B cell (primary cell): ENCODE measurements at regions not wholly inside any gene's neighbourhood (a gene's known extent, or its start where the extent isn't known, plus 50 kb on each side); places are given as distances from the start of the nearest gene placed in this dataset.

Source experiments
- ATAC-seq: fragments of 200-7000 bp; cut with Tn5 transposase; one replicate; pipeline ENCODE4 v1.10.0; 2021; ENCODE audit warnings: low read depth, mild to moderate bottlenecking, moderate number of reproducible peaks, moderate library complexity
- CTCF ChIA-PET: fragments of 350-600 bp; sonication (Branson Sonifier 250); formaldehyde crosslinking; loops from one replicate; lab custom pipeline; 2021; ENCODE audit warnings: antibody characterized with exemption, inconsistent platforms; lab: Charles Lee
- POLR2A ChIA-PET: fragments of 350-600 bp; sonication (Branson Sonifier 250); formaldehyde crosslinking; loops from one replicate; lab custom pipeline; 2021; ENCODE audit warnings: antibody characterized with exemption; lab: Charles Lee
- DNase-seq: peaks from one replicate; pipeline ENCODE4 v3.0.0; 2013
- H2AFZ ChIP-seq: 2 replicates; pipeline ENCODE4 v1.6.1; 2012; ENCODE audit warnings: mild to moderate bottlenecking, low read depth, low read length; ENCODE audit not compliant: insufficient read depth, poor library complexity, severe bottlenecking
- H3K27ac ChIP-seq, 2 donors: 1 replicate in 1 of 2; 2 replicates in 1 of 2; pipeline ENCODE4 v1.5.1; 2012 to 2013; ENCODE audit warnings: low read length in 2 of 2, mild to moderate bottlenecking in 2 of 2, moderate library complexity in 1 of 2
- H3K27me3 ChIP-seq, 4 experiments: fragments of 200-600 bp in 1 of 4; sonication (generic) in 1 of 4; replicated peaks in 1 of 4; 1 replicate in 2 of 4; 2 replicates in 2 of 4; pipeline versions ENCODE4 v1.6.1 to v1.7.0; 2013 to 2016; ENCODE audit warnings: low read length in 3 of 4, mild to moderate bottlenecking in 2 of 4, mixed read lengths in 1 of 4, moderate library complexity in 1 of 4; ENCODE audit not compliant: insufficient read depth in 4 of 4, control insufficient read depth in 3 of 4; ENCODE audit errors: control extremely low read depth in 1 of 4
- H3K36me3 ChIP-seq, 2 experiments: replicated peaks in 1 of 2; 1 replicate in 1 of 2; 2 replicates in 1 of 2; pipeline versions ENCODE4 v1.6.1 to v1.7.1; 2013; ENCODE audit warnings: low read length in 1 of 2; ENCODE audit not compliant: insufficient read depth in 2 of 2, control insufficient read depth in 1 of 2; ENCODE audit errors: control extremely low read depth in 1 of 2, extremely low read depth in 1 of 2
- H3K4me1 ChIP-seq, 2 donors: fragments of 200-600 bp in 1 of 2; sonication (generic) in 1 of 2; 1 replicate in 1 of 2; 2 replicates in 1 of 2; pipeline versions ENCODE4 v1.5.1 to v1.6.1; 2013 to 2017; ENCODE audit warnings: low read length in 2 of 2; ENCODE audit not compliant: control insufficient read depth in 2 of 2, insufficient read depth in 2 of 2
- H3K4me2 ChIP-seq: replicated peaks from 2 replicates; pipeline ENCODE3; 2012; ENCODE audit warnings: mild to moderate bottlenecking, low read depth, low read length; ENCODE audit not compliant: poor library complexity, severe bottlenecking
- H3K4me3 ChIP-seq, 5 experiments: fragments of 200-600 bp in 1 of 5; sonication (generic) in 1 of 5; 1 replicate in 3 of 5; 2 replicates in 2 of 5; pipeline versions ENCODE4 v1.5.1 to v1.7.0; 2011 to 2016; ENCODE audit warnings: low read length in 4 of 5, mild to moderate bottlenecking in 4 of 5, low read depth in 2 of 5, control low read depth in 1 of 5, moderate library complexity in 1 of 5; ENCODE audit not compliant: insufficient read depth in 1 of 5; ENCODE audit errors: control extremely low read depth in 1 of 5, extremely low read depth in 1 of 5
- H3K79me2 ChIP-seq: fragments of 200-600 bp; sonication (generic); one replicate; pipeline ENCODE4 v1.6.0; 2016; ENCODE audit warnings: low read length; ENCODE audit not compliant: control insufficient read depth, insufficient read depth
- H3K9ac ChIP-seq: fragments of 200-600 bp; sonication (generic); 2 replicates; pipeline ENCODE4 v1.6.1; 2017; ENCODE audit warnings: mild to moderate bottlenecking, low read length, moderate library complexity
- H3K9me3 ChIP-seq, 3 donors: one replicate each; pipeline versions ENCODE4 v1.6.1 to v1.7.1; 2013; ENCODE audit warnings: low read length in 2 of 3; ENCODE audit not compliant: control insufficient read depth in 2 of 3, insufficient read depth in 1 of 3; ENCODE audit errors: control extremely low read depth in 1 of 3
- H4K20me1 ChIP-seq: 2 replicates; pipeline ENCODE4 v1.6.0; 2012; ENCODE audit warnings: mild to moderate bottlenecking, low read length; ENCODE audit not compliant: insufficient read depth, control insufficient read depth, poor library complexity, severe bottlenecking
- H3K27ac Mint-ChIP-seq: one replicate; pipeline ENCODE4 v1.8.0; 2021; ENCODE audit warnings: mixed read lengths
- H3K27me3 Mint-ChIP-seq: one replicate; pipeline ENCODE4 v1.8.0; 2021; ENCODE audit warnings: mixed read lengths
- H3K4me1 Mint-ChIP-seq: one replicate; pipeline ENCODE4 v1.8.0; 2021; ENCODE audit warnings: mixed read lengths
- H3K4me3 Mint-ChIP-seq: one replicate; pipeline ENCODE4 v1.8.0; 2021; ENCODE audit warnings: mixed read lengths
- H3K9me3 Mint-ChIP-seq: one replicate; pipeline ENCODE4 v1.8.0; 2022; ENCODE audit warnings: mixed read lengths; ENCODE audit not compliant: insufficient read depth
- CTCF ChIP-seq: fragments of 200-600 bp; IDR thresholded peaks from one replicate; pipeline ENCODE4 v1.8.0; 2022; ENCODE audit warnings: antibody characterized with exemption, mild to moderate bottlenecking
- EZH2 ChIP-seq: IDR thresholded peaks from 2 replicates; pipeline ENCODE4 v1.6.1; 2012; ENCODE audit warnings: borderline replicate concordance, low read depth, mild to moderate bottlenecking, moderate library complexity, low read length; ENCODE audit not compliant: insufficient read depth, poor library complexity, severe bottlenecking
- WGBS: methylation state at CpG from one replicate; pipeline ENCODE4 v1.1.5; 2013; ENCODE audit warnings: missing lambda C conversion rate; ENCODE audit not compliant: insufficient coverage; 5-methylcytosine and 5-hydroxymethylcytosine counted together
- intact Hi-C: fragments of 100-400 bp; cut with micrococcal nuclease; formaldehyde crosslinking; loops from one replicate; pipeline ENCODE4 v1.10.0; 2022

- Histone ChIP-seq H3K4me3 (no peak overlapping the region), H3K4me1 (peaks cover 0 to 3% of the 10 kb centered on the region in 2 donors), H2AFZ (no peak overlapping the region), H3K9me3 (peaks cover 0 to 4% (median 0%) of the 10 kb centered on the region in 3 donors), H3K27ac (no peak overlapping the region), H3K79me2 (no peaks in the 10 kb centered on the region), H3K4me2 (no peak overlapping the region), H3K36me3 (no peaks in the 10 kb centered on the region), H4K20me1 (no peaks in the 10 kb centered on the region), H3K27me3 (no peaks in the 10 kb centered on the region), H3K9ac (no peak overlapping the region)
- no peak for ATAC-seq
- Mint-ChIP-seq H3K27ac (no peak overlapping the region), H3K4me3 (no peak overlapping the region), H3K27me3 (peaks cover 14% of the 10 kb centered on the region), H3K4me1 (peaks cover 4% of the 10 kb centered on the region), H3K9me3 (peaks cover 2% of the 10 kb centered on the region)
- intact Hi-C loops: no loop called here
- DNase-seq: no peak
- no CpG with 5 or more reads among the region's 1 CpG for WGBS
- ChIA-PET POLR2A (no interaction called here), CTCF (no interaction called here)
- TF ChIP-seq CTCF: no peak
- TF ChIP-seq EZH2: no peak
Measured at GRCh38 chrX:130516123-130516522, 114.3 kb downstream of the RBMX2 start.

GRCh38 chrX:130523460-130524394 is 121.9 kb downstream of the RBMX2 start:
- peaks cover 8% of the 10 kb centered on the region for H3K4me1 Mint-ChIP-seq
- H3K27me3 Mint-ChIP-seq: peaks cover 5% of the 10 kb centered on the region
- Histone ChIP-seq H3K4me2 (peak overlapping the region; percentile 65), H2AFZ (peak overlapping the region; percentile 49), H3K4me1 (peaks cover 0 to 4% of the 10 kb centered on the region in 2 donors), H3K36me3 (no peaks in the 10 kb centered on the region), H3K9me3 (peaks cover 0 to 7% (median 0%) of the 10 kb centered on the region in 3 donors), H3K27me3 (peaks cover 0 to 5% (median 0%) of the 10 kb centered on the region in 4 experiments), H3K27ac (no peak overlapping the region), H4K20me1 (no peaks in the 10 kb centered on the region), H3K9ac (peak overlapping the region; percentile 32), H3K4me3 (peak overlapping the region in 3 of 5 experiments; percentile 3 to 40 (median 27)), H3K79me2 (no peaks in the 10 kb centered on the region)
- peak; percentile 17 for DNase-seq
- 12% methylated on average over 26 of the region's 42 CpGs for WGBS
- intact Hi-C loops: no loop called here
- H3K27ac Mint-ChIP-seq: no peak overlapping the region
- ATAC-seq: no peak
- ChIA-PET POLR2A (no interaction called here), CTCF (no interaction called here)
- no peak for TF ChIP-seq CTCF
- TF ChIP-seq EZH2: no peak
- H3K9me3 Mint-ChIP-seq: no peaks in the 10 kb centered on the region
- peak overlapping the region; percentile 38 for H3K4me3 Mint-ChIP-seq
